GM23248 (cell line): ENCODE measurements at regions not wholly inside any gene's neighbourhood (a gene's known extent, or its start where the extent isn't known, plus 50 kb on each side); places are given as distances from the start of the nearest gene placed in this dataset.

ENCODE experiments used
- DNase-seq: peaks from one replicate; pipeline ENCODE4 v3.0.0-alpha.2; 2015
- H2AFZ ChIP-seq: fragments of 200-600 bp; sonication (generic); 2 replicates; pipeline ENCODE4 v1.6.1; 2016; ENCODE audit warnings: antibody characterized with exemption
- H3F3A ChIP-seq: fragments of 200-600 bp; sonication (generic); 2 replicates; pipeline ENCODE4 v1.6.1; 2016; ENCODE audit warnings: mild to moderate bottlenecking, antibody characterized with exemption, mixed run types; ENCODE audit not compliant: insufficient read depth
- H3K27ac ChIP-seq: fragments of 200-600 bp; sonication (generic); 2 replicates; pipeline ENCODE4 v1.5.1; 2016; ENCODE audit warnings: mild to moderate bottlenecking
- H3K27me3 ChIP-seq: fragments of 200-600 bp; sonication (generic); replicated peaks from 2 replicates; pipeline ENCODE4 v1.6.1; 2016; ENCODE audit warnings: mild to moderate bottlenecking; ENCODE audit not compliant: insufficient read depth
- H3K36me3 ChIP-seq: fragments of 200-600 bp; sonication (generic); 2 replicates; pipeline ENCODE4 v1.6.1; 2016; ENCODE audit warnings: low read depth, mild to moderate bottlenecking
- H3K4me1 ChIP-seq: fragments of 200-600 bp; sonication (generic); 2 replicates; pipeline ENCODE4 v1.6.1; 2016; ENCODE audit warnings: mild to moderate bottlenecking; ENCODE audit not compliant: insufficient read depth
- H3K4me2 ChIP-seq: fragments of 200-600 bp; sonication (generic); one replicate; pipeline ENCODE4 v1.6.1; 2016; ENCODE audit warnings: mild to moderate bottlenecking; ENCODE audit not compliant: unreplicated experiment
- H3K4me3 ChIP-seq: fragments of 200-600 bp; sonication (generic); 2 replicates; pipeline ENCODE4 v1.5.1; 2016; ENCODE audit warnings: mild to moderate bottlenecking
- H3K79me2 ChIP-seq: fragments of 200-600 bp; sonication (generic); 2 replicates; pipeline ENCODE4 v1.6.1; 2016; ENCODE audit warnings: mild to moderate bottlenecking; ENCODE audit not compliant: insufficient read depth
- H3K9ac ChIP-seq: fragments of 200-600 bp; sonication (generic); 2 replicates; pipeline ENCODE4 v1.6.1; 2016; ENCODE audit warnings: mild to moderate bottlenecking
- H3K9me2 ChIP-seq: fragments of 200-600 bp; sonication (generic); 2 replicates; pipeline ENCODE4 v1.6.1; 2016; ENCODE audit warnings: mixed run types, mild to moderate bottlenecking, moderate library complexity; ENCODE audit not compliant: insufficient read depth
- H3K9me3 ChIP-seq: fragments of 200-600 bp; sonication (generic); one replicate; pipeline ENCODE4 v1.6.1; 2017; ENCODE audit warnings: low read depth
- H4K20me1 ChIP-seq: fragments of 200-600 bp; sonication (generic); 2 replicates; pipeline ENCODE4 v1.6.0; 2016; ENCODE audit not compliant: insufficient read depth
- EZH2 ChIP-seq: fragments of 200-600 bp; sonication (generic); IDR thresholded peaks from 2 replicates; pipeline ENCODE4 v1.6.1; 2018; ENCODE audit warnings: antibody characterized with exemption, mild to moderate bottlenecking; ENCODE audit not compliant: insufficient read depth, poor library complexity, severe bottlenecking
- EZH2phosphoT487 ChIP-seq: fragments of 200-600 bp; sonication (generic); IDR thresholded peaks from 2 replicates; pipeline ENCODE4 v1.6.1; 2018; ENCODE audit warnings: antibody characterized with exemption, moderate library complexity, mild to moderate bottlenecking, low read depth; ENCODE audit not compliant: insufficient read depth
- WGBS, 2 experiments: methylation state at CpG; one replicate each; pipeline ENCODE4 v1.1.6; 2015 to 2017; ENCODE audit warnings: low lambda C conversion rate in 2 of 2, low coverage in 1 of 2; ENCODE audit errors: missing lambda C conversion rate in 2 of 2; 5-methylcytosine and 5-hydroxymethylcytosine counted together
- in situ Hi-C: fragments of 300-500 bp; cut with MboI; formaldehyde crosslinking; loops from 2 replicates; pipeline ENCODE4 v1.15.0; 2020

DNA sequence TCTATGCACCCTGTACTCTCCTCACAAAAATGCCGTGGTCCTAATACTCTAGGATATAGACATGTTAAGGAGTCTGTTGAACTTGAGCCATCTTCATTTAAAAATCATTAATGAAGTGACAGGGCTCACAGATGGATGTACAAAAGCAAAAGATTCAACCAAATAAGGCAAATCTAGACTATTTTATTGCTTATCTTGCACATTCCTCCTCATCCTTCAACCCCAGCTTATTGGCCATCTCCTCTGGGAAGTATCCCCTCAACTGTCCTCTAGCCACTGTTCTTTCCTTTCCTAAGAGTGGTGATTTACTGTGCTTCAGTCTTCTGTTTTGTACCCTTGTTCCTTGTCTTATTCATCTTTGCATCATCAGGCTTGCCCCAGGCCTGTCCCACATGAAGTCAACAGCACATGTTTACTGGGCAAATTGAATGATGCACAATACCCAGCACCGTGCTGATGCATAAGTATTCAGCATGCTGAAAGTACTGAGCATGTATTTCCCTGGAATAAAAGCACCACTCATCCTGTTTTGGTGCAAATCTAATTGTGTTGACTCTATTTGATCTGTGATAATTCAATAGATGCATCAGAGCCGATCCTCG is 287.3 kb upstream of the CLNK start:
- no peak overlapping the region for H3K4me3 ChIP-seq
- H3K9me2 ChIP-seq, result no peaks in the 10 kb centered on the region

DNA sequence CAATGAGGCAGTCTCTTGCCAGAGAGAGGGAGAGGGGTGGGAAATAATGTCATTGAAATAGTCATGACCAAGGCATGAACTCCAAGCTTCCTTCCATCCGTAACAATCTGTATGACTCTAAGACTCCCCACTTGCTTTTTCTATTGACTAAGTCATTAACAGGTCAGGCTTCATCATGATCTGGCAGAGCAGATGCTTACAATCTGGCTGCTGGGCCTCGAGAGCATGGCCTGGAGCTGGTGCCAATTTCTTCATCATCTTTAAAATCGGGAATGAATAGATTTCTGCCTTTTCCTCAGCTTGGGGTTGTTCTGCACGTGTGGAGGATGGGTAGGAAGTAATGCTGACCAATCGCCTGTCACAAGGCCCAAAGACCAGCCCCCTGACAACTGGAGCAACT is 280.6 kb upstream of the CLNK start:
- no peak overlapping the region for H3K4me2 ChIP-seq
- H3K27ac ChIP-seq, result no peak overlapping the region
- H3K9me2 ChIP-seq, result no peaks in the 10 kb centered on the region
- no peaks in the 10 kb centered on the region for H3K36me3 ChIP-seq
- WGBS, 2 experiments, result 6 to 20% methylated on average over 5 of the region's 5 CpGs
- H3F3A ChIP-seq, result no peaks in the 10 kb centered on the region
- in situ Hi-C loops, result no loop called here
- no peaks in the 10 kb centered on the region for H4K20me1 ChIP-seq
- H3K27me3 ChIP-seq, result no peaks in the 10 kb centered on the region
- no peak overlapping the region for H2AFZ ChIP-seq
- no peaks in the 10 kb centered on the region for H3K9me3 ChIP-seq
- H3K4me3 ChIP-seq, result no peak overlapping the region
- H3K9ac ChIP-seq, result no peak overlapping the region
- H3K79me2 ChIP-seq, result no peaks in the 10 kb centered on the region
- H3K4me1 ChIP-seq, result no peaks in the 10 kb centered on the region
- TF ChIP-seq EZH2phosphoT487, result no peak
- TF ChIP-seq EZH2, result no peak
- DNase-seq, result no peak

More for the DNA sequence above, 287.3 kb upstream of the CLNK start:
- H2AFZ ChIP-seq, result no peak overlapping the region
- H3K27ac ChIP-seq, result no peak overlapping the region
- H3K4me2 ChIP-seq, result no peak overlapping the region
- DNase-seq, result no peak
- in situ Hi-C loops, result no loop called here
- H3K9me3 ChIP-seq, result no peaks in the 10 kb centered on the region
- TF ChIP-seq EZH2phosphoT487 (no peak), EZH2 (no peak)
- no peaks in the 10 kb centered on the region for H3K79me2 ChIP-seq
- H3K9ac ChIP-seq, result no peak overlapping the region
- H3K27me3 ChIP-seq, result no peaks in the 10 kb centered on the region
- no peaks in the 10 kb centered on the region for H4K20me1 ChIP-seq
- WGBS, 2 experiments, result 48 to 53% methylated on average over 4 of the region's 4 CpGs
- H3K36me3 ChIP-seq, result no peaks in the 10 kb centered on the region
- no peaks in the 10 kb centered on the region for H3K4me1 ChIP-seq
- H3F3A ChIP-seq, result no peaks in the 10 kb centered on the region

DNA sequence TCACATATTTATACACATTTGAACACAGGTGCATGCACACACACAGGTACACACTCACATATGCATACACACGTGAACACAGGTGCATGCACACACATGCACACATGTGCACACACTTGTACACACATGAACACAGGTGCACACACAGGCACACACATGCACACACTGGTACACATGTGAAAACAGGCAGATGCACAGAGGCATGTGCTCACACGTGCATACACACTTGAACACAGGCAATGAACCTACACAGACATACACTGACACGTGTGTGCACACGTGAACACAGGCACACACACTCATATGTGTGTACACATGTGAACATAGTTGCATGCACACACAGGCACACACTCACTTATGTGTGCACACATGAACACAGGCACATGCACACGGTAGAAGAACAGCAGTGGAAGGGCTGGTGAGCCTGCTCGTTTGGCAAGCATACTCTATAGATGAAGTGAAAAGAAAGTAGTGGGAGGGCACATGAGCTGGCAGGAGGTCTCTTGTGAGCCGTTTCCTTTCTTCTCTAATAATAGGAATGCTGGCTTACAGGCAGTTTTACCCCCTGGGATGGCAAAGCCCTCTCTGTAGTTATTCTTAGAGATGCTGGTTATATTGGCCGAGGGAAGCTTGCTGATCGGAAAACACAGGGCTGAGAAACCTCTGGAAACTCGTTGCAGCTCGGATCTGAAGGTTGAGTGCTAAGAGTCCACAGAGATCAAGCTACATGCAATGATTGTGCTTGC is 279.6 kb upstream of the CLNK start:
- Histone ChIP-seq H3K27ac (no peak overlapping the region), H3K4me1 (no peaks in the 10 kb centered on the region), H3F3A (no peaks in the 10 kb centered on the region), H3K79me2 (no peaks in the 10 kb centered on the region), H3K9me3 (no peaks in the 10 kb centered on the region), H4K20me1 (no peaks in the 10 kb centered on the region), H3K9ac (no peak overlapping the region), H3K4me3 (no peak overlapping the region), H3K27me3 (no peaks in the 10 kb centered on the region), H3K4me2 (no peak overlapping the region), H2AFZ (no peak overlapping the region), H3K9me2 (no peaks in the 10 kb centered on the region), H3K36me3 (no peaks in the 10 kb centered on the region)
- DNase-seq, result no peak
- in situ Hi-C loops, result no loop called here
- 32% methylated on average over 11 of the region's 11 CpGs for WGBS, 2 experiments
- TF ChIP-seq EZH2 (no peak), EZH2phosphoT487 (no peak)

DNA sequence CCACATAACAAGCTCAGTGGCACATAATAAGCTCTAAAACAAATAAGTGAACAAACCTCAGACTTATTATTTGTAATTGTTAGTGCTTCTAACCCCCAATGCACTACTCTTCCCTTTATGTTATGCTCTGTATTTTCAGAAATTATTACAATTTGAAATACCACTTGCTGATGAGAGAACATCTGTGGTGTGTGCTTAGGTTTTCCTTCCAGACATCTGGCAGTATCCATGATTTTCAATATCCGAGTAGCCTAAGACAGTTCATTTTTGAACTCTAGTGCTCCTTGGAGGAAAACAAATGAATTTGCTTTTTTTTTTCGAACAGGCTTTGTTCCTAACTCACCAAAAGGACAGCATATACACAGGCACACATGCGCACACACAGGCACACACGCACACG is 278.7 kb upstream of the CLNK start:
- Histone ChIP-seq H3K36me3 (no peaks in the 10 kb centered on the region), H3K9ac (no peak overlapping the region), H3K4me1 (no peaks in the 10 kb centered on the region), H3K27me3 (no peaks in the 10 kb centered on the region), H3F3A (no peaks in the 10 kb centered on the region), H3K27ac (no peak overlapping the region), H3K9me3 (no peaks in the 10 kb centered on the region), H3K4me2 (no peak overlapping the region), H3K9me2 (no peaks in the 10 kb centered on the region), H2AFZ (no peak overlapping the region), H3K4me3 (no peak overlapping the region), H3K79me2 (no peaks in the 10 kb centered on the region), H4K20me1 (no peaks in the 10 kb centered on the region)
- WGBS, 2 experiments, result 47 to 48% methylated on average over 5 of the region's 5 CpGs
- in situ Hi-C loops, result no loop called here
- DNase-seq, result no peak
- no peak for TF ChIP-seq EZH2phosphoT487
- no peak for TF ChIP-seq EZH2
